ENCODE measurements at regions not wholly inside any gene's neighbourhood (a gene's known extent, or its start where the extent isn't known, plus 50 kb on each side); places are given as distances from the start of the nearest gene placed in this dataset.

DNA sequence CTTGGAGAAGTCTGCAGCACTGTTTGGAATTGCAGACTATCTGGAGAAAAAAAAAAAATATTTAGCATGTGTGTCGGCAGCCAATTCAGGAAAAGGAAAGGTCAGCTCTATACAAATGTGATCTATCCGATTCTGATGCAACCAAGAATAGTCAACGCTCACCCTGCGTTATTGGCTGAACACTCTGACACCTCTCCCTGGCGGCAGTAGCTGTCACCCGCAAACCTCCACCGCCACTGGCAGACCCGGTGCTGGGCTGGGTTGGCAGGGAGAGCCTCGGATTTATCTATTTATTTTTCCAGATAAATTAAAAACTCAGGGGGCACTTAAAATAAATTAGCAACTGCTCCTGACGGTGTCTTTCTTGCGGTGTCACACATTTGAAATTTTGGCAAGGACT lies 409.7 kb downstream of the VRK1 start:
- ATAC-seq (no peak), DNase-seq (no peak)
- TF ChIP-seq, protein P1, sequence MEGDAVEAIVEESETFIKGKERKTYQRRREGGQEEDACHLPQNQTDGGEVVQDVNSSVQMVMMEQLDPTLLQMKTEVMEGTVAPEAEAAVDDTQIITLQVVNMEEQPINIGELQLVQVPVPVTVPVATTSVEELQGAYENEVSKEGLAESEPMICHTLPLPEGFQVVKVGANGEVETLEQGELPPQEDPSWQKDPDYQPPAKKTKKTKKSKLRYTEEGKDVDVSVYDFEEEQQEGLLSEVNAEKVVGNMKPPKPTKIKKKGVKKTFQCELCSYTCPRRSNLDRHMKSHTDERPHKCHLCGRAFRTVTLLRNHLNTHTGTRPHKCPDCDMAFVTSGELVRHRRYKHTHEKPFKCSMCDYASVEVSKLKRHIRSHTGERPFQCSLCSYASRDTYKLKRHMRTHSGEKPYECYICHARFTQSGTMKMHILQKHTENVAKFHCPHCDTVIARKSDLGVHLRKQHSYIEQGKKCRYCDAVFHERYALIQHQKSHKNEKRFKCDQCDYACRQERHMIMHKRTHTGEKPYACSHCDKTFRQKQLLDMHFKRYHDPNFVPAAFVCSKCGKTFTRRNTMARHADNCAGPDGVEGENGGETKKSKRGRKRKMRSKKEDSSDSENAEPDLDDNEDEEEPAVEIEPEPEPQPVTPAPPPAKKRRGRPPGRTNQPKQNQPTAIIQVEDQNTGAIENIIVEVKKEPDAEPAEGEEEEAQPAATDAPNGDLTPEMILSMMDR (IDR thresholded peaks at IDR 0.05): no peak
- 79% methylated on average over 11 of the region's 11 CpGs for WGBS, 3 donors
- no peaks in the 10 kb centered on the region for H3K9me3 ChIP-seq
- no peaks in the 10 kb centered on the region for H3K36me3 ChIP-seq (ENCODE audit: insufficient read depth in 1 of 2, low read depth in 1 of 2)
- H3K27ac ChIP-seq: no peak overlapping the region
- intact Hi-C loops (cut with DNase I): no loop called here
- H3K4me1 ChIP-seq: no peaks in the 10 kb centered on the region
- H3K27me3 ChIP-seq (ENCODE audit: insufficient read depth in 3 of 3, low read length in 2 of 3): peaks cover 0 to 2% (median 0%) of the 10 kb centered on the region in 3 donors
- no peak overlapping the region for H3K4me3 ChIP-seq

DNA sequence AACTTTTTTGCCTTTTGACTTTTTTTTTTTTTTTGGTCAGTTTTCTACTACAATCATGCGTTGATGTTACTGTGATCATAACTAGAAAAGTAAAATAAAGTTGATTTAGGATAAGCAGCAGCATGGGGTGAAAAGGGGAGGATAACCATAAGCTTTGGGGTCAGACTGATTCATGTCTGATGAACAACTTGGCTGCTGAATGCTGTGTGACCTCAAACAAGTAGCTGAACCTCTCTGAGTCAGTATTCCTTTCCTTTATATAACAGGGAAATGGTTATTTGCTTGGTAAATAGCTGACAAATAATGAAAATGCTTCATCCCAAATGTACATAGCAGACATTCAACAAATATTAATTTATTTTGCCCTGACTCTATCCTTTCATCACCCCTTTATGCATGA lies 413.0 kb downstream of the VRK1 start:
- no peak for ATAC-seq
- no peak overlapping the region for H3K27ac ChIP-seq

DNA sequence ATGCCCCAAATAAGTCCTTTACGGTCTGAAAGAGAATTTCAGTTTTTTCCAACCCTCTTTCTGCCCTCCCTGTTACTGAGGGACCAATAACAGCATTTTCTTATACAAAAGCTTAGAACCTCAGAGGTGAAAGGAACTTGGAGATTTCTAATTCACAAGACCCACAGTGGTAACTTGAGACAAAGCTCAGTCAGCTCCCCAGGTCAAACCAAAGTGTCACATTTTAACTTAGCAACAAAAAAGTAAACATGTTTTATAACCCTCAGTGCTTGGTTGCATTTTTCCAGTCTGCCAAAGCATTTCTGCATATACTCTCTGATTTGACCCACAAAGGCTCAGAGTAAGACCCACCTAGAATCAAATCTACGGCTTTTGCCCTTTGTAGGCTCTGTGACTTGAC lies 415.2 kb downstream of the VRK1 start:
- Histone ChIP-seq H3K36me3 (ENCODE audit: insufficient read depth in 1 of 2, low read depth in 1 of 2) (no peaks in the 10 kb centered on the region), H3K27me3 (ENCODE audit: insufficient read depth in 3 of 3, low read length in 2 of 3) (peaks cover 0 to 2% (median 0%) of the 10 kb centered on the region in 3 donors), H3K4me1 (no peaks in the 10 kb centered on the region), H3K9me3 (no peaks in the 10 kb centered on the region), H3K4me3 (no peak overlapping the region), H3K27ac (no peak overlapping the region)
- TF ChIP-seq, protein P1 (IDR thresholded peaks at IDR 0.05): no peak
- DNase-seq (no peak), ATAC-seq (no peak)
- intact Hi-C loops (cut with DNase I): no loop called here
- 59 to 68% (median 60%) methylated on average over 2 of the region's 2 CpGs for WGBS, 3 donors

More for the DNA sequence above, 413.0 kb downstream of the VRK1 start:
- Histone ChIP-seq H3K4me3 (no peak overlapping the region), H3K27me3 (ENCODE audit: insufficient read depth in 3 of 3, low read length in 2 of 3) (peaks cover 0 to 2% (median 0%) of the 10 kb centered on the region in 3 donors), H3K36me3 (ENCODE audit: insufficient read depth in 1 of 2, low read depth in 1 of 2) (no peaks in the 10 kb centered on the region), H3K4me1 (no peaks in the 10 kb centered on the region), H3K9me3 (no peaks in the 10 kb centered on the region)
- 80 to 83% (median 81%) methylated on average over 1 of the region's 1 CpG for WGBS, 3 donors
- DNase-seq: no peak
- TF ChIP-seq, protein P1 (IDR thresholded peaks at IDR 0.05): no peak
- intact Hi-C loops (cut with DNase I): no loop called here

DNA sequence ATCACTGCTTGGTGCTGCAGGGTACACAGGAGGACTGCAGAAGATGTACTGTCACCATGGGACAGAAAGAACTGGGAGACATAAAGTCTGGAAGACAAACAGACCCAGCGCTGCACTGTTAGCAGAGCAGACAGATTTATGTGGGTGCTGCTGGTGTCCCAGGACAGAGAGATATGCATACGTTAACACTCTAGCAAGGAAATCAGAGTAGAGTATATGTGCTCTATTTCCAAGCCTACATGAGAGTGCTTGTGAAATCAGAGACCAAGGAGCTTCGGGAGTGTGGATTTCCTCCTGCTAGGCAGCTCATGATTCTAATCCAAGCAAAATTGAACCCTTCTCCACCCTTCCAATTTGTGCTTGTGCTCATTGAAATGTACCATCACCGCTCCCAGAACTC lies 416.5 kb downstream of the VRK1 start:
- Histone ChIP-seq H3K9me3 (no peaks in the 10 kb centered on the region), H3K4me3 (no peak overlapping the region), H3K36me3 (ENCODE audit: insufficient read depth in 1 of 2, low read depth in 1 of 2) (no peaks in the 10 kb centered on the region), H3K27me3 (ENCODE audit: insufficient read depth in 3 of 3, low read length in 2 of 3) (peaks cover 0 to 10% (median 2%) of the 10 kb centered on the region in 3 donors), H3K27ac (no peak overlapping the region), H3K4me1 (no peaks in the 10 kb centered on the region)
- TF ChIP-seq, protein P1 (IDR thresholded peaks at IDR 0.05): no peak
- ATAC-seq: no peak
- no peak for DNase-seq
- 32 to 36% (median 32%) methylated on average over 4 of the region's 4 CpGs for whole genome bisulfite sequencing, 3 donors
- intact Hi-C loops (cut with DNase I): no loop called here

DNA sequence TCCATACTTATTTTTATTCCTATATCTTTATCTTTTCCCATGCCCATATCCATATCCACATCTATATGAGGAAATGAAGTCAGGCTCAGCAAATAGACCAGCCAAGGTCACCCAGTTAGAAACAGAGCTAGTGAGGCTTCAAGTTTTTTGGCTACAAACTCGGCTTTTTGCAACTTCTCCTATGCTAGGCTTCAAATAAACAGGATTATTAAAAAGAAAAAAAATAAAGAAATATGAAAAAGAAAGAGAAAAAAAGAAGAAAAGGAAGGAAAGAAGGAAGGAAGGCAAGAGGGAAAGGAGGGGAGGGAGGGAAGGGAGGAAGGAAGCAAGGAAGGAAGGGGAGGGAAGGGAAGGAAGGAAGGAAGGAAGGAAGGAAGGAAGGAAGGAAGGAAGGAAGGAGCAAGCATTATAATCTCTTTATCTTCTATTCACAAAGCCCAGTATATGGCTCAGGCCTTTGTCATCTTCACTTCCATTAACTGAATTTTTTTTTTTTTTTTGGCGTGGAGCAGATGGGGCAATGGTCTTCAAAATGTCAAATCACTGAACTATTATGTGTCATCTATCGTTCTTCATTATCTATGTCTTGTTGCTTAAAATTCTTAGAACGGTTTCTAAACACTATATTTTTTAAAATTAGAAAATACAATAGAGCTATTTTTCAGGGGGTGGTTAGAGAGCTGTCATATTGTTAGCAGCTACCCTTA lies 418.2 kb downstream of the VRK1 start:
- Histone ChIP-seq H3K9me3 (no peaks in the 10 kb centered on the region), H3K27ac (no peak overlapping the region), H3K27me3 (ENCODE audit: insufficient read depth in 3 of 3, low read length in 2 of 3) (peaks cover 0 to 26% (median 11%) of the 10 kb centered on the region in 3 donors), H3K36me3 (ENCODE audit: insufficient read depth in 1 of 2, low read depth in 1 of 2) (no peaks in the 10 kb centered on the region), H3K4me3 (no peak overlapping the region), H3K4me1 (no peaks in the 10 kb centered on the region)
- no peak for ATAC-seq
- no peak for DNase-seq
- intact Hi-C loops (cut with DNase I): no loop called here
- TF ChIP-seq, protein P1 (IDR thresholded peaks at IDR 0.05): no peak
- 85 to 89% (median 88%) methylated on average over 4 of the region's 4 CpGs for WGBS, 3 donors

Measured in psoas muscle (tissue), 7 donors.